ENCODE measurements at regions not wholly inside any gene's neighbourhood (a gene's known extent, or its start where the extent isn't known, plus 50 kb on each side); places are given as distances from the start of the nearest gene placed in this dataset.

- no peak for DNase-seq (ENCODE audit: low read depth in 2 of 2)
Observed at GRCh38 chr3:170732660-170733245, 137.2 kb downstream of the RPL22L1 start.

GRCh38 chr3:170731281-170731680 lies 138.7 kb downstream of the RPL22L1 start:
- no peak for DNase-seq (ENCODE audit: low read depth in 2 of 2)

- DNase-seq (ENCODE audit: low read depth in 2 of 2) = no peak
Observed at GRCh38 chr3:170730071-170730812, 139.8 kb downstream of the RPL22L1 start.

GRCh38 chr3:170728181-170728580 lies 141.8 kb downstream of the RPL22L1 start:
- DNase-seq (ENCODE audit: low read depth in 2 of 2) = no peak

- no peak for DNase-seq (ENCODE audit: low read depth in 2 of 2)
Observed at GRCh38 chr3:170727754-170728153, 141.9 kb upstream of the SLC7A14 start.

- no peak for DNase-seq (ENCODE audit: low read depth in 2 of 2)
Observed at GRCh38 chr3:170726976-170727661, 141.2 kb upstream of the SLC7A14 start.

- no peak for DNase-seq (ENCODE audit: low read depth in 2 of 2)
Observed at GRCh38 chr3:170725285-170725731, 139.4 kb upstream of the SLC7A14 start.

- no peak for DNase-seq (ENCODE audit: low read depth in 2 of 2)
Observed at GRCh38 chr3:170724599-170725280, 138.9 kb upstream of the SLC7A14 start.

GRCh38 chr3:170723241-170723640 lies 137.4 kb upstream of the SLC7A14 start:
- DNase-seq (ENCODE audit: low read depth in 2 of 2) = no peak

- no peak for DNase-seq (ENCODE audit: low read depth in 2 of 2)
Observed at GRCh38 chr3:170721563-170721962, 135.7 kb upstream of the SLC7A14 start.

- DNase-seq (ENCODE audit: low read depth in 2 of 2) = no peak
Observed at GRCh38 chr3:170719300-170719699, 133.4 kb upstream of the SLC7A14 start.

GRCh38 chr3:170718848-170719247 lies 133.0 kb upstream of the SLC7A14 start:
- DNase-seq (ENCODE audit: low read depth in 2 of 2) = no peak

- DNase-seq (ENCODE audit: low read depth in 2 of 2) = no peak
Observed at GRCh38 chr3:170717410-170718402, 131.8 kb upstream of the SLC7A14 start.

- no peak for DNase-seq (ENCODE audit: low read depth in 2 of 2)
Observed at GRCh38 chr3:170716172-170716805, 130.4 kb upstream of the SLC7A14 start.

GRCh38 chr3:170714562-170715535 lies 129.0 kb upstream of the SLC7A14 start:
- DNase-seq (ENCODE audit: low read depth in 2 of 2) = no peak

- no peak for DNase-seq (ENCODE audit: low read depth in 2 of 2)
Observed at GRCh38 chr3:170714122-170714521, 128.2 kb upstream of the SLC7A14 start.

- DNase-seq (ENCODE audit: low read depth in 2 of 2) = no peak
Observed at GRCh38 chr3:170713653-170714052, 127.8 kb upstream of the SLC7A14 start.

- DNase-seq (ENCODE audit: low read depth in 2 of 2) = no peak
Observed at GRCh38 chr3:170712798-170713197, 126.9 kb upstream of the SLC7A14 start.

- no peak for DNase-seq (ENCODE audit: low read depth in 2 of 2)
Observed at GRCh38 chr3:170712336-170712735, 126.5 kb upstream of the SLC7A14 start.

All from stimulated activated CD4-positive, alpha-beta T cell treated with anti-CD3 and anti-CD28 coated beads, Interleukin-4, amount 100 ng/mL, for 48 hours (primary cell).